ENCODE measurements at regions not wholly inside any gene's neighbourhood (a gene's known extent, or its start where the extent isn't known, plus 50 kb on each side); places are given as distances from the start of the nearest gene placed in this dataset.

DNA sequence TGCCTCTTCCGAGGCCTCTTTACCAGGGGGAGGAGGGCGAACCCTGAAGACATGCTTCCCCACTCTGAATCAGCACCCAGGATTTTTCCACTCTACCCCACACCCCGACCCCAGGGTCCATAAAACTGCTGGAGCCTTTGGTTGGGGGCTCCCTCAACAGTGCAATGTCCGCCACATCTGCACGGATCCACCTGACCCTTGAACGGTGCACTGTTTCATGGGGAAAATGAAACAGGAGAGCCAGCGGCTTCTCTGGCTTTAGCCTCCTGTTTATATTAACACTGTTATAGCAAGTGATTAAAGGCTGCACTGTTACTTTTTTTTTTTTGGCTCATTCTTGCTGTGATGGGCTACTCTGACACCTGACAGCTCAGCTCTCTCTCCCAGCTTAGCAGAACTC lies 124.1 kb upstream of the DLG1 start:
- no peak for TF ChIP-seq EZH2phosphoT487 (IDR thresholded peaks at IDR 0.05; ENCODE audit: borderline replicate concordance, low read depth, low read length)
- TF ChIP-seq, protein P1, sequence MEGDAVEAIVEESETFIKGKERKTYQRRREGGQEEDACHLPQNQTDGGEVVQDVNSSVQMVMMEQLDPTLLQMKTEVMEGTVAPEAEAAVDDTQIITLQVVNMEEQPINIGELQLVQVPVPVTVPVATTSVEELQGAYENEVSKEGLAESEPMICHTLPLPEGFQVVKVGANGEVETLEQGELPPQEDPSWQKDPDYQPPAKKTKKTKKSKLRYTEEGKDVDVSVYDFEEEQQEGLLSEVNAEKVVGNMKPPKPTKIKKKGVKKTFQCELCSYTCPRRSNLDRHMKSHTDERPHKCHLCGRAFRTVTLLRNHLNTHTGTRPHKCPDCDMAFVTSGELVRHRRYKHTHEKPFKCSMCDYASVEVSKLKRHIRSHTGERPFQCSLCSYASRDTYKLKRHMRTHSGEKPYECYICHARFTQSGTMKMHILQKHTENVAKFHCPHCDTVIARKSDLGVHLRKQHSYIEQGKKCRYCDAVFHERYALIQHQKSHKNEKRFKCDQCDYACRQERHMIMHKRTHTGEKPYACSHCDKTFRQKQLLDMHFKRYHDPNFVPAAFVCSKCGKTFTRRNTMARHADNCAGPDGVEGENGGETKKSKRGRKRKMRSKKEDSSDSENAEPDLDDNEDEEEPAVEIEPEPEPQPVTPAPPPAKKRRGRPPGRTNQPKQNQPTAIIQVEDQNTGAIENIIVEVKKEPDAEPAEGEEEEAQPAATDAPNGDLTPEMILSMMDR (conservative IDR thresholded peaks at IDR 0.05; ENCODE audit: low read length): no peak
